GM21515 (cell line): ENCODE measurements at regions not wholly inside any gene's neighbourhood (a gene's known extent, or its start where the extent isn't known, plus 50 kb on each side); places are given as distances from the start of the nearest gene placed in this dataset.

Experiments used
- ATAC-seq: cut with Tn5 transposase; IDR thresholded peaks from one replicate; pipeline ENCODE4 v1.9.1; 2021; ENCODE audit not compliant: unreplicated experiment

GRCh38 chr2:8395718-8396117 lies 286.1 kb upstream of the ID2 start:
- no peak for ATAC-seq

- ATAC-seq = no peak
Observed at GRCh38 chr2:8398040-8398668, 283.7 kb upstream of the ID2 start.

- no peak for ATAC-seq
Observed at GRCh38 chr2:8399731-8400130, 282.1 kb upstream of the ID2 start.

DNA sequence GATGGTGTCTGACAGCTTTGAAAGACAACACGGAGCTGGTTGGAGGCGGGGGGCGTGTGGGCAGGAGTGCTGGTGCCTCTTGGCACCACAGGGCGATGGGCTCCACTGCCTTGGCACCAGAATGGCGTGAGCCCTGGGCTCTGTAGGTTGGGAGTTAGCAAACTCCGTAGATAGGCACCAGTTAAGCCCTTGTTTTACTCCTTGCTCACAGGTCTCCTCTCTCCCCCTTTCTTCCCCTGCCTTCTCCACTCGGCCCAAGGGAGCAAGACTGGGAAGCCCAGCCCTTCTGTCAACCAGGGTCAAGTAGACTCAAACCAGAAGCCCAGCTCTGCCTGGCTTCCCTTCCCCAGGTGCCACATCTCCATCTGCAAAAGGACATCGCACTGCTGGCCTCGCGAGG lies 281.7 kb upstream of the ID2 start:
- ATAC-seq = no peak

DNA sequence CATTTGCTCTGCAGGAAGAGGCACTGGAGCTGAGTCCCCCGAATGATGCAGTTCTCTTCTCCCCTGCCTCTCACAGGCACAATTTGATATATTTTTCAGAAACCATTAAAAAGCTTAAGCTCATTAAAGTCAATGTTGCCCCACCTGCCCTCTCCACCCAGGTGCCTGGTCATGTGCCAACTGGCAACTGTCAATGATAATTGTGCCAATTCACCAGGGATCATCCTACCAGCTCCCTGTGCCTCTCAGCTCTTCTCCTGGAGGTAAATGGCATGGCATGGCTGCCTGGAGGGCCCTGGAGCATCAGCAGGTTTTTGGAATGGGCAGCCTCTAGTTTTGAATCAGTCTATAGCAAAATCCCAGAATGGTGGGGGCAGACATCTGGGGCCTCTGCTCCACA lies 279.6 kb upstream of the ID2 start:
- ATAC-seq = no peak

GRCh38 chr2:8403876-8404275 lies 278.0 kb upstream of the ID2 start:
- no peak for ATAC-seq

GRCh38 chr2:8405334-8405733 lies 276.5 kb upstream of the ID2 start:
- no peak for ATAC-seq

DNA sequence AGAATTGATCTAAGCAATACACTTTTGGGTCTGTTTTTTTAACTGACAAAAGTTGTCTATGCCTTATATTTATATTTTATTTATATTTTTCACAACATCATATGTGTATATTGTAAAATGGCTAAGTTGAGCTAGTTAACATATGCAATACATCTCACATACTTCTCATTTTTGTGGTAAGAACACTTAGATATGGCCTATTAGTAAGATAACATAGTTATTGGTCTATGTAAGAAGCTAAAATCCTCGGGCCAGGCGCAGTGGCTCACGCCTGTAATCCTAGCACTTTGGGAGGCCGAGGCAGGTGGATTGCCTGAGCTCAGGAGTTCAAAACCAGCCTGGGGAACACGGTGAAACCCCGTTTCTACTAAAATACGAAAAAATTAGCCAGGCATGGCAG lies 275.6 kb upstream of the ID2 start:
- no peak for ATAC-seq

DNA sequence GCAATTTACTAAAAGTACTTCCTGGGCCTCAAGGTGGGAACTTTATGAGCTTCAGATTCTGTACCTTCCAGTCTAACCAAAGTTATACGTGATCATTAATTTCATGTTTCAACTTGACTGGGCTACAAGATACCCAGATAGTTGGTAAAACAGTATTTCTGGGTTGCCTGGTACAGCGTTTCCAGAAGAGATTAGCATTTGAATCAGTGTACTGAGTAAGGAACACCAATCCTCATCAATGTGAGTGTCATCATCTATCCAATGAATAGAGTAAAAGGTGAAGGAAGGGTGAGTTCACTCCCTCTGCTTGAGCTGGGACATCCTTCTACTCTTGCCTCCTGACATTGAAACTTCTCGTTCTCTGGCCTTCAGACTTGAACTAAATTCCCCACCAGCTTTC lies 274.5 kb upstream of the ID2 start:
- ATAC-seq = no peak

DNA sequence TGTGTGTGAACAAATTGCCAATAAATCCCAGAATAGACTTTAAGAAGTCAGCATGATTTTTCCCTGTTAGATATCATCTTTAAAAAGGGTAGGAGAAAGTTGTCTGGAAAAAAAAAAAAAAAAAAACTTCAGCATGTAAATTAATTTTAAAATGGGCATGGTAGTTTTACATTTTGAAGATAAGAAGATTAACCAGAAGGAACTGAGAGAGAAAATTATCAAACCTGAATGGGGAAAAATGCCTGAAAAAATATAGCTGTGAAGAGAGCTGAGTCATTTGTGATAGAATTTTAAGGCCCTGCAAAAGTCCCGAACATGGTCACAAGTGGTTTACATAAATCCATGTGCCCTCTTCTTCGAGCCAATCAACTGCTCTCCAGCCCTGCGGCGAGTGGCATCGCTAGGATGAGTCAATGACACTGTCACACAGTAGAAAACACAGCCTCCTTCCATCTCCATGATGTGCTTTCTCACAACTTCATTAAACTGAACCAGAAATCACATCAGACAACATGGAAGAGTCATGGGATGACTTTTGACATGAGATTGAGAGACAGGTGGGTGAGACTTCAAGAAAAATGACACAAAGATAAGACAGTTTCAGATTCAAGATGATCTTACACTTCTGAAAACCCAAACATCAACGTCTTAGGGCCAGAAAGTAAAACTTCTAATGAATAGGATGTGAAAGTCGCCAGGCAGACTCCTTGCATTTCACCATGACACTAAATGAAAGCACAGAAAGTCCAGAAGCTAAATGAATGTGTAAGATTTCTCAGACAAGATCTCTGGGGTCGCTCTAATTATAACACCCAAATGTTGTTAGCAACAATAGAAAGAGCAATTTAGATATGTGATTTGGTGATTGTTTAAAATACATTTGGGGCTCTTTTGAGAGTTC lies 273.0 kb upstream of the ID2 start:
- ATAC-seq = peak; percentile 92

GRCh38 chr2:8409461-8410260 lies 272.2 kb upstream of the ID2 start:
- no peak for ATAC-seq

DNA sequence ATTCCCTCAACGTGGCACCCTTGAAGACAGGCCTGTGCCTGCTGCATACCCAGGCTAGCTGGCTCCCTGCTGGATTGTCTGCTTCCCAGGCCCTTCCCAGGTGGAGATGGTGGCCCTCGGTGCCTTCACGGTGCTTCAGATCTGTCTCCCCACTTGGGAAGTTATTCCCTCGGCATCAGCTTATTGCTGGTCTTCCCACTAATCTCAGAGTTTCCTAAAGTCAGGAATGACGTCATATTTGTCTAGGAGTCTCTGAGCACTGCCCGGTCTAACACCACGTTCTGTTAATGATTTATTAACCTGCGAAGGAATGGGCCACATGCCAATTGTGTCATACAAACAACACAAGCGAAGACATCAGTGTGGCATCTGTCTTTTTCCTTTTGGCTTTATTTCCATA lies 269.8 kb upstream of the ID2 start:
- ATAC-seq = no peak

GRCh38 chr2:8412586-8412985 lies 269.3 kb upstream of the ID2 start:
- no peak for ATAC-seq

- no peak for ATAC-seq
Observed at GRCh38 chr2:8413589-8414135, 268.2 kb upstream of the ID2 start.

- ATAC-seq = no peak
Observed at GRCh38 chr2:8414946-8415879, 266.6 kb upstream of the ID2 start.

GRCh38 chr2:8416001-8416571 lies 265.8 kb upstream of the ID2 start:
- ATAC-seq = no peak

DNA sequence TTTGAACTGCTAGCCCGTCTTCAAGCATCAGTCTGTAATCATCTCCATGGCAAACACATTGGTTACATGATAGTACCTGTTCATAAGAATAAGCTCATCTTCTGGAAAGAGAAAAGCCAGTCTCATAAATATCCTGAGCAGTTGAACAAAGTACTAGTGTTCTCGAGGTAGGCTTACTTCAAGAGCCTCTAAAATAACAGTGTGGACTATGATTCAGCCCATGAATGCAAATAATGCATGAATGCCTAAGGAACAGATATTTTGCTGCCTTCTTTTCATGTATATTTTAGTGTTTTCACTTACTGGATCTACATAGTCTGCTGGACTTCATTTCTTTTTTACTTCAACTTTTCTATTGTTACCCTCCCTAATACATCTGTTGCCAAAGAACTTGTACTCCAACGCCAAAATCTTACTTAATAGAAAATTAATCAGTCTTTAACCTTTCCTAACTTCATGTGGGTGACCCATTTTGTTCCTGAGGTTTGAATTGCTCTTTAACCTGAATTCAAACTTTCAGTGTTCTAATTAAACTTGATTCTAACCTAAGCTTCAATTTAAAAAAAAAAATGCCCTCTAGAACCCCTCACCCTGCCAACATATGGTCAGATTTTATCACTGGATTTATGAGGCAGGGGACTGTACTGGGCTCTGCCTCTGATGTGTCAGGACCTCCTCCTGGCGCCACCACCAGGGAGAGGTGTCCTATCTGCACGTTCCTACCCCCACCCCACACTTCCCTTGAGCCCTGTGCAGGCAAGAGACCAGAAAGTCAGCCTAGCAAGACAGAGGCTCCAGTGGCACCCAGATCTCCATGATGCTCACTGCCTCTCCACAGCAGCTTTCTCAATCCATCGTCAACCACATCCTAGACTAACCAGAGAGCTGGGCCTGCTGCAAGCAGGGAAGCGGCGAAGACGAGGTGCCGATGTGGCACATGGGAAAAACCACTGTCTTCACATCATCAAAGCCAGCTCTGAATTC lies 264.7 kb upstream of the ID2 start:
- ATAC-seq = no peak

DNA sequence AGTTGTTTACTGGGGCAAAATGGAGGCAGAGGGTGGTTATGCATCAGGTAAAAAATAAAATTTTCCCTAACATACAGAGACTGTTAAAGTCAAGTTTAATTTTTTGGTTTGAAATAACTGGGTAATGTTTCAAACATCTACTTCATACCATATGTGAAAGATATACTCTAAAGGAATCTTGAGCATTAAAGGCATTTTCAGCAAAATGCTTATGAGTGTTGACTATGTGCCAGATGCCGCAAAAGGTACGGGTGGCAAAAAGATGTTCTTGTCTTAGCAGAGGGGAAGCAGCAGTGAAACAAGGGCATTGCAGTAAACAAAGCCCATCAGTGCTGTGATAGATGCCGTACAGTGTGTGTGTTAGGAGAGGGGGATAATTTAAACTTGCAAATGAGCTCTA lies 263.1 kb upstream of the ID2 start:
- ATAC-seq = no peak
